ENCODE measurements at regions not wholly inside any gene's neighbourhood (a gene's known extent, or its start where the extent isn't known, plus 50 kb on each side); places are given as distances from the start of the nearest gene placed in this dataset.

GRCh38 chr11:109654091-109654490 is 232.1 kb downstream of the C11orf87 start:
- TF ChIP-seq JUND (IDR thresholded peaks at IDR 0.05; ENCODE audit: low read depth, low read length) (no peak), CTCF (IDR thresholded peaks at IDR 0.05 in 2 of 3, conservative IDR thresholded peaks at IDR 0.05 in 1 of 3; ENCODE audit: control insufficient read depth in 2 of 3, extremely low read depth in 1 of 3, insufficient read depth in 1 of 3, low read depth in 3 of 3, low read length in 3 of 3) (no peak)
